ENCODE measurements at regions not wholly inside any gene's neighbourhood (a gene's known extent, or its start where the extent isn't known, plus 50 kb on each side); places are given as distances from the start of the nearest gene placed in this dataset.

DNA sequence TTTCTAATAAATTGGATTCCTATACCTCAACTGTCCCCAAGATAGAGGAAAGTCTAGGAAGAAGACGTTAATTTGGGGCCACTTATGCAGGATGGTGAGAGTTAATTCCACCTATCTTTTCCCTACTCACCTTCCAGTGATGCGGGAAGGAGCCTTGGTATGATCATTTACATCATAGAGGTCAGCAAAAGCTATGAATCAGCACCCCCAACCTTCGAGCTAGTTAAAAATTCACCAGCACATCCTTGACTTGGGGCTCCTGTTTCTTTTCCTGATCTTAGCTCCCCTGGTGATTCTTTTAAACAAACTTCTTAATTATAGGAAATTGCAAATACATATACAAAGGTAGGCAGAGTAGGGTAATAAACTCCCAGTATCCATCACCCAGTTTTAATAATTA lies 366.6 kb downstream of the SOX2 start:
- Histone ChIP-seq H2AK9ac (replicated peaks; ENCODE audit: low read depth, low read length, poor library complexity) (no peak overlapping the region), H3K4me3 (ENCODE audit: insufficient read depth, low read depth, low read length) (no peak overlapping the region), H3K27ac (ENCODE audit: insufficient read depth, low read length) (no peak overlapping the region), H2BK5ac (ENCODE audit: low read depth, low read length, poor library complexity, severe bottlenecking) (no peak overlapping the region), H3K14ac (replicated peaks; ENCODE audit: low read depth, low read length) (no peak overlapping the region), H3K27me3 (ENCODE audit: control insufficient read depth, insufficient read depth, low read length) (no peaks in the 10 kb centered on the region), H3K79me1 (ENCODE audit: low read depth in 1 of 2, low read length in 2 of 2) (no peaks in the 10 kb centered on the region), H3K23ac (ENCODE audit: low read depth, low read length) (no peak overlapping the region), H3K18ac (ENCODE audit: low read depth, low read length) (no peak overlapping the region), H2AK5ac (ENCODE audit: low read depth, low read length) (no peak overlapping the region), H3K56ac (ENCODE audit: extremely low read depth, insufficient read depth, low read length) (no peak overlapping the region), H2AFZ (replicated peaks; ENCODE audit: low read length, poor library complexity) (no peak overlapping the region), H3K4ac (ENCODE audit: low read depth, low read length) (no peak overlapping the region), H3K9me1 (ENCODE audit: insufficient read depth, low read length) (no peaks in the 10 kb centered on the region), H4K20me1 (ENCODE audit: insufficient read depth, low read length) (no peaks in the 10 kb centered on the region), H3K36me3 (ENCODE audit: control insufficient read depth, insufficient read depth, low read length) (no peaks in the 10 kb centered on the region), H3K9ac (ENCODE audit: low read depth, low read length) (no peak overlapping the region), H2BK20ac (ENCODE audit: low read depth, low read length) (no peak overlapping the region), H4K91ac (ENCODE audit: insufficient read depth, low read depth, low read length) (no peak overlapping the region), H2BK15ac (ENCODE audit: low read depth, low read length) (no peak overlapping the region), H3K9me3 (ENCODE audit: control insufficient read depth, insufficient read depth, low read length) (peaks cover 7% of the 10 kb centered on the region), H3K4me1 (ENCODE audit: control insufficient read depth, insufficient read depth, low read length) (no peaks in the 10 kb centered on the region), H3K4me2 (ENCODE audit: low read depth, low read length) (no peak overlapping the region), H2BK120ac (ENCODE audit: low read depth, low read length) (no peak overlapping the region), H4K5ac (ENCODE audit: low read depth, low read length) (no peak overlapping the region), H4K8ac (ENCODE audit: low read depth in 2 of 2, low read length in 2 of 2) (no peak overlapping the region)
- no peak for ATAC-seq (ENCODE audit: low read depth)
- TF ChIP-seq SMC3 (IDR thresholded peaks at IDR 0.05; ENCODE audit: low read depth, low read length) = no peak
- TF ChIP-seq CTCF (conservative IDR thresholded peaks at IDR 0.05; ENCODE audit: low read depth, low read length) = no peak
- TF ChIP-seq USF2 (IDR thresholded peaks at IDR 0.05; ENCODE audit: low read depth, low read length) = no peak
- no peak for TF ChIP-seq BHLHE40 (IDR thresholded peaks at IDR 0.05; ENCODE audit: low read depth, low read length)
- TF ChIP-seq MXI1 (IDR thresholded peaks at IDR 0.05; ENCODE audit: borderline replicate concordance, low read depth, low read length) = no peak
- TF ChIP-seq MAFK (IDR thresholded peaks at IDR 0.05; ENCODE audit: low read depth, low read length) = no peak
- TF ChIP-seq RFX5 (IDR thresholded peaks at IDR 0.05; ENCODE audit: low read depth, low read length) = no peak
- no peak for DNase-seq
- dilution Hi-C loops (cut with HindIII; ENCODE audit: low sequenced_read_pairs, unreplicated experiment) = no loop called here
- no TSS peak for BruUV-seq (replicated peaks)
- no CpG with 5 or more reads among the region's 3 CpGs for WGBS, 2 experiments (ENCODE audit: extremely low coverage in 2 of 2, insufficient read length in 1 of 2)
- POLR2A ChIA-PET (ENCODE audit: unreplicated experiment) = no interaction called here
- intact Hi-C loops (cut with micrococcal nuclease) = no loop called here
- in situ Hi-C loops (cut with MboI; ENCODE audit: low sequenced_read_pairs) = no loop called here
- CTCF ChIA-PET = no interaction called here
